Fibroblast of mammary gland (primary cell): ENCODE measurements at regions not wholly inside any gene's neighbourhood (a gene's known extent, or its start where the extent isn't known, plus 50 kb on each side); places are given as distances from the start of the nearest gene placed in this dataset.
A peak's percentile ranks its signal among the peaks of the same experiment; 100 is the strongest.

ENCODE experiments used
- DNase-seq: peaks from one replicate; pipeline ENCODE4 v3.0.0-alpha.2; 2010; ENCODE audit warnings: low read depth
- H3K4me3 ChIP-seq: 2 replicates; pipeline ENCODE4 v1.5.1; 2011; ENCODE audit warnings: low read depth, mild to moderate bottlenecking, low read length, moderate library complexity; ENCODE audit not compliant: control insufficient read depth
- TF ChIP-seq, protein P1 (sequence below): conservative IDR thresholded peaks from 2 replicates; pipeline ENCODE4 v1.5.1; 2011; ENCODE audit warnings: low read depth, low read length, inconsistent platforms; ENCODE audit not compliant: control insufficient read depth, insufficient read depth

GRCh38 chr2:156704132-156704531 is 268.0 kb downstream of the GPD2 start:
- TF ChIP-seq, protein P1, sequence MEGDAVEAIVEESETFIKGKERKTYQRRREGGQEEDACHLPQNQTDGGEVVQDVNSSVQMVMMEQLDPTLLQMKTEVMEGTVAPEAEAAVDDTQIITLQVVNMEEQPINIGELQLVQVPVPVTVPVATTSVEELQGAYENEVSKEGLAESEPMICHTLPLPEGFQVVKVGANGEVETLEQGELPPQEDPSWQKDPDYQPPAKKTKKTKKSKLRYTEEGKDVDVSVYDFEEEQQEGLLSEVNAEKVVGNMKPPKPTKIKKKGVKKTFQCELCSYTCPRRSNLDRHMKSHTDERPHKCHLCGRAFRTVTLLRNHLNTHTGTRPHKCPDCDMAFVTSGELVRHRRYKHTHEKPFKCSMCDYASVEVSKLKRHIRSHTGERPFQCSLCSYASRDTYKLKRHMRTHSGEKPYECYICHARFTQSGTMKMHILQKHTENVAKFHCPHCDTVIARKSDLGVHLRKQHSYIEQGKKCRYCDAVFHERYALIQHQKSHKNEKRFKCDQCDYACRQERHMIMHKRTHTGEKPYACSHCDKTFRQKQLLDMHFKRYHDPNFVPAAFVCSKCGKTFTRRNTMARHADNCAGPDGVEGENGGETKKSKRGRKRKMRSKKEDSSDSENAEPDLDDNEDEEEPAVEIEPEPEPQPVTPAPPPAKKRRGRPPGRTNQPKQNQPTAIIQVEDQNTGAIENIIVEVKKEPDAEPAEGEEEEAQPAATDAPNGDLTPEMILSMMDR = no peak
- H3K4me3 ChIP-seq = no peak overlapping the region
- DNase-seq = no peak

- no peak overlapping the region for H3K4me3 ChIP-seq
- DNase-seq = no peak
- TF ChIP-seq, protein P1 = no peak
These were observed 268.4 kb downstream of the GPD2 start for GRCh38 chr2:156704617-156705016.

DNA sequence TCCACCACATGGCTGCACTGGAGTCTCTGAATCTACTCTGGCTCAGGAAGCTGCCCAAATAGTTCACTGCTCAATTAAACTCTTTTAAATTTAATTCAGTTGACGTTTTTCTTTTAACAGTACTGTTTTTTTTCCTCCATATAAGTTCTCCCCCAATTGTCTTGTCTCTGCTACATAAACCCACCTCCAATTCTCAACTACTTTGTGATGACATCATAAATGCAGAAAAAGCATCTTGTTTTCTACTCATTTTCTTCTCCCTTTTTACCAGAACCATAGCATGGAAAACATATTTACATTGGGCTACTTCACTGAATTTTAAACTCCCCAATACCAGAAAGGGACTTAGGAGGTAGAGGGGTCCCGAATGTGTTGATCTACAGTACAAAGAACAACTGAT is 270.4 kb downstream of the GPD2 start:
- no peak overlapping the region for H3K4me3 ChIP-seq
- no peak for DNase-seq
- TF ChIP-seq, protein P1 = no peak

- peak; percentile 12 for DNase-seq
- no peak overlapping the region for H3K4me3 ChIP-seq
- TF ChIP-seq, protein P1 = no peak
These were observed 271.9 kb downstream of the GPD2 start for GRCh38 chr2:156708051-156708450.

DNA sequence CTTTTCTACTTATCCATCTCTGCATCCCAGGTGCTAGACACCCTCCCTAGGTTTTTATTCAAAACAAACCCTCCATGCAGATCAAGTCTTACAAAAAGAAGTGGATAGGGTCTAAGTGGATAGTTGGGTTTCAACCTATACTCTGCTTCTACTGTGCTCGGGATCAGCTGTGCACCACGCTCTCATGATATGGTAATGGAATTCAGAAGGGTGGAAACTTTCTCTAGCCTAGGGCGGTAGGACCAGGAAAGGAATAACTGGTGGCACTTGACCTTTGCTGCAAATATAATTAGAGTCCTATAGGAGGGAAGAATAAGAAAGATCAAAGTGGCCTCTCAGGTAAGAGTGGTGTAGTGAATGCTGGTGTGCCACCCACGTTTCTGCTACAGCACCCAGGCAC is 272.9 kb downstream of the GPD2 start:
- no peak for DNase-seq
- H3K4me3 ChIP-seq = no peak overlapping the region
- TF ChIP-seq, protein P1 = no peak

DNA sequence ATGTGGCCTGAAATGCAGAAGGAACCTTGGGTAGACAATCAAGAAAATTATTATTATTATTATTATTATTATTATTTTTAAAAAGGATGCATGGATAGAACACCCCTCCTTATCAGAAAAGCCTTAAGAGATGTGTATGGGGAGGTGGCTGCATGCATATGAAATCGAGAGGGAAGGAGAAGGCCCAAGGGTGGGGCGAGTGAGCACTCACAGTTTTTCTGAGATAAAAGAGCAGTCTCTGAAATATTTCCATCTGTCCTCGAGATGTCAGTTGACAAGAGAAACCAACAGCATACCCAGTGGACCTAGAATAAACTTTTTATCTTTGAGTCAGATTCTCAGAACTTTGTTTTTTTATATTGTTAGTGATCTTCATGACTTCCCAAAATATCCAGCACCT is 282.9 kb downstream of the GPD2 start:
- H3K4me3 ChIP-seq = no peak overlapping the region
- no peak for DNase-seq
- TF ChIP-seq, protein P1 = no peak

DNA sequence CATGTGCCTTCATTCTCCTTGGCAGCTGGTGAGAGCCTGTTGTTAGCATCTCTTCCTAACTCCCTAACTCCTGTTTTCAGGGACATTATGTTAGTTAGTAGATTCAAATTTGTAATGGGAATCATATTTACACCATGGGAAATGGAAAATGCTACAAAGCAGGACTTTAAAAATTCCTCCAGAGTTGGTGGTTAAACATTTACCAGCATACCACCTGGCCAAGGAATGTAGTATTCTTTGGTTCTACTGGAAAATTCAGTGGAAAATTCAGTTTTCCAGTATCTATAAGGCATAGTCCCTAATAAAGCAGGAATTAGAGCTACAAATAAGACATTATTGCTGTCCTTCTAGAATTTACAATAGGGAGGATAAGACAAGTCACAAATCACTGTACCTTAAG is 291.7 kb downstream of the GPD2 start:
- DNase-seq = no peak
- TF ChIP-seq, protein P1 = no peak
- no peak overlapping the region for H3K4me3 ChIP-seq
